SU-DHL-6 (cell line): ENCODE measurements at regions not wholly inside any gene's neighbourhood (a gene's known extent, or its start where the extent isn't known, plus 50 kb on each side); places are given as distances from the start of the nearest gene placed in this dataset.

Experiments used
- CTCF ChIP-seq: fragments of 200-600 bp; sonication (generic); IDR thresholded peaks from one replicate; pipeline ENCODE4 v1.5.1; 2017; ENCODE audit warnings: antibody characterized with exemption, mild to moderate bottlenecking, low read length, moderate library complexity; ENCODE audit not compliant: insufficient read depth, poor library complexity, severe bottlenecking
- EZH2phosphoT487 ChIP-seq: fragments of 200-600 bp; sonication (generic), shearing (Covaris generic); conservative IDR thresholded peaks from 2 replicates; pipeline ENCODE4 v1.6.1; 2018; ENCODE audit warnings: mild to moderate bottlenecking, antibody characterized with exemption, low read length, moderate library complexity, mixed read lengths

DNA sequence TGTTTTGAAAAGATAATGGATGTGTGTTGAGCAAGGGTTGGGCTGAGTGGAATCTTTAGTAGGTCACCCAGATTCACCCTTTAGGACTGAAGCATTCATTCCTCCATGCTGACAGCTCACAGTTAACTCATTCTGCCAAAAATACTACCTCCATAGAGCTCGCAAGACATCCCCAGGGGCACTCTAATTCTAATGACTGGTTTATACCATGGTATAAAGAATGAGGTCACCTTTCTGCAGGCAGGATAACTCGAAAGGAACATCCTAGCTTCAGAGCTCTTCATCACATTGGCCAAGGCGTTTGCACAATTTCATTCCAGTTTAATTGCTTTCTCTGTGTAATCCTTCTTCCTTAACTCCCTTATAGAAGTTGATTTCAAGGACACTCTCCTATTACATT lies 1257.2 kb upstream of the EYS start:
- no peak for TF ChIP-seq CTCF
- TF ChIP-seq EZH2phosphoT487 = no peak
